Gastroesophageal sphincter (tissue), 3 donors: ENCODE measurements at regions not wholly inside any gene's neighbourhood (a gene's known extent, or its start where the extent isn't known, plus 50 kb on each side); places are given as distances from the start of the nearest gene placed in this dataset.

Experiments
- CTCF ChIP-seq, 4 experiments: fragments of 200-600 bp in 2 of 4; fragments of 450-650 bp in 2 of 4; sonication (generic) in 1 of 4; IDR thresholded peaks; one replicate each; pipeline ENCODE4 v1.5.1; 2017 to 2019; ENCODE audit warnings: antibody characterized with exemption in 4 of 4, mild to moderate bottlenecking in 2 of 4, moderate library complexity in 2 of 4
- POLR2AphosphoS5 ChIP-seq: sonication (generic); formaldehyde crosslinking; IDR thresholded peaks from one replicate; pipeline ENCODE4 v1.6.1; 2017; ENCODE audit warnings: antibody characterized with exemption

- TF ChIP-seq CTCF (IDR thresholded peaks at IDR 0.05) (no peak), POLR2AphosphoS5 (no peak)
These were observed 87.7 kb upstream of the SPIN1 start for GRCh38 chr9:88300556-88300955.
